GM12878 (cell line): ENCODE measurements at regions not wholly inside any gene's neighbourhood (a gene's known extent, or its start where the extent isn't known, plus 50 kb on each side); places are given as distances from the start of the nearest gene placed in this dataset.

ENCODE experiments used
- ATAC-seq: fragments of 200-7000 bp; cut with Tn5 transposase; 3 replicates; pipeline ENCODE4 v1.9.1; 2020; ENCODE audit warnings: mild to moderate bottlenecking, moderate library complexity
- BruUV-seq: library from RNA; stranded (reverse); fragments of 400-500 nt; replicated peaks from 2 replicates; lab custom pipeline; 2021; lab: Mats Ljungman, UMichigan
- CTCF ChIA-PET: fragments of 300-600 bp; sonication (Branson Sonifier 250); formaldehyde crosslinking; extraction: SDS; loops from one replicate; lab custom pipeline; 2021; ENCODE audit warnings: inconsistent platforms; lab: Yijun Ruan, JAX
- POLR2A ChIA-PET: fragments of 350-600 bp; formaldehyde crosslinking; extraction: SDS; loops from one replicate; lab custom pipeline; 2021; ENCODE audit warnings: inconsistent platforms; lab: Charles Lee
- RAD21 ChIA-PET: fragments of 300-600 bp; sonication (Branson Sonifier 250); formaldehyde crosslinking; loops from one replicate; lab custom pipeline; 2023; ENCODE audit warnings: antibody characterized with exemption; ENCODE audit not compliant: unreplicated experiment; lab: Charles Lee
- SMC1A ChIA-PET: fragments of 300-600 bp; sonication (Branson Sonifier 250); formaldehyde crosslinking; loops from one replicate; lab custom pipeline; 2023; ENCODE audit not compliant: unreplicated experiment, uncharacterized antibody; lab: Charles Lee
- DNase-seq: peaks from one replicate; pipeline ENCODE4 v3.0.0-alpha.2; 2011; ENCODE audit warnings: low read depth, low spot score
- FAIRE-seq: peaks from 3 replicates; lab custom pipeline; 2011; peaks lifted over from hg19 to GRCh38; lab: Jason Lieb, UNC
- H2AFZ ChIP-seq: 2 replicates; pipeline ENCODE4 v1.6.0; 2011; ENCODE audit warnings: low read depth, low read length, control low read depth; ENCODE audit not compliant: control insufficient read depth
- H3K27ac ChIP-seq: 2 replicates; pipeline ENCODE4 v1.5.1; 2011; ENCODE audit warnings: control low read depth; ENCODE audit not compliant: control insufficient read depth, insufficient read depth
- H3K27me3 ChIP-seq, 2 experiments: replicated peaks in 1 of 2; 2 replicates each; pipeline versions ENCODE4 v1.6.0 to v1.6.1; 2011; ENCODE audit warnings: low read length in 1 of 2; ENCODE audit not compliant: control insufficient read depth in 2 of 2, insufficient read depth in 2 of 2
- H3K36me3 ChIP-seq, 2 experiments: 2 replicates each; pipeline ENCODE4 v1.5.1; 2011; ENCODE audit warnings: low read length in 1 of 2; ENCODE audit not compliant: control insufficient read depth in 2 of 2, insufficient read depth in 2 of 2
- H3K4me1 ChIP-seq: 2 replicates; pipeline ENCODE4 v1.6.1; 2011; ENCODE audit warnings: mild to moderate bottlenecking, low read length, moderate library complexity, mixed read lengths; ENCODE audit not compliant: control insufficient read depth, insufficient read depth
- H3K4me2 ChIP-seq: 2 replicates; pipeline ENCODE4 v1.6.0; 2011; ENCODE audit warnings: control low read depth; ENCODE audit not compliant: control insufficient read depth, insufficient read depth
- H3K4me3 ChIP-seq: fragments of 200-600 bp; sonication (generic); 2 replicates; pipeline ENCODE4 v1.5.1; 2016
- H3K79me2 ChIP-seq: 2 replicates; pipeline ENCODE4 v1.6.0; 2011; ENCODE audit warnings: low read length; ENCODE audit not compliant: control insufficient read depth, insufficient read depth
- H3K9ac ChIP-seq: 2 replicates; pipeline ENCODE4 v1.8.0; 2011; ENCODE audit warnings: low read length, control low read depth, mixed read lengths; ENCODE audit not compliant: control insufficient read depth, insufficient read depth
- H3K9me3 ChIP-seq: replicated peaks from 3 replicates; pipeline ENCODE4 v1.5.1; 2011; ENCODE audit warnings: mild to moderate bottlenecking, low read length; ENCODE audit not compliant: control insufficient read depth, insufficient read depth
- H4K20me1 ChIP-seq: 2 replicates; pipeline ENCODE4 v1.6.0; 2011; ENCODE audit not compliant: control insufficient read depth, insufficient read depth
- CEBPB ChIP-seq, 2 experiments: fragments of 150-350 bp in 1 of 2; IDR thresholded peaks; 2 replicates each; pipeline ENCODE4 v1.6.1; 2012 to 2014; ENCODE audit warnings: low read depth in 2 of 2, low read length in 2 of 2, borderline replicate concordance in 1 of 2, inconsistent platforms in 1 of 2
- CHD1 ChIP-seq: IDR thresholded peaks from 2 replicates; pipeline ENCODE4 v1.6.1; 2012; ENCODE audit warnings: low read depth, low read length, improper control_type of control experiment
- CREB1 ChIP-seq: IDR thresholded peaks from 2 replicates; pipeline ENCODE4 v1.6.1; 2012; ENCODE audit warnings: low read depth, mild to moderate bottlenecking, inconsistent platforms
- ETV6 ChIP-seq, 2 experiments: fragments of 450-650 bp in 1 of 2; IDR thresholded peaks in 1 of 2; conservative IDR thresholded peaks in 1 of 2; 2 replicates each; pipeline ENCODE4 v1.6.1; 2014; ENCODE audit warnings: antibody characterized with exemption in 1 of 2, borderline replicate concordance in 1 of 2, low read depth in 1 of 2, mild to moderate bottlenecking in 1 of 2, moderate library complexity in 1 of 2
- HCFC1 ChIP-seq: fragments of 150-350 bp; IDR thresholded peaks from 2 replicates; pipeline ENCODE4 v1.6.1; 2014; ENCODE audit warnings: low read length
- HDGF ChIP-seq: fragments of 450-650 bp; IDR thresholded peaks from 2 replicates; pipeline ENCODE4 v1.6.1; 2016; ENCODE audit warnings: antibody characterized with exemption
- JUNB ChIP-seq: IDR thresholded peaks from 2 replicates; pipeline ENCODE4 v1.6.1; 2016; ENCODE audit warnings: antibody characterized with exemption, mild to moderate bottlenecking
- KAT2A ChIP-seq: conservative IDR thresholded peaks from 2 replicates; pipeline ENCODE4 v1.6.1; 2011; ENCODE audit warnings: low read depth, low read length; ENCODE audit not compliant: control insufficient read depth
- KLF5 ChIP-seq: fragments of 450-650 bp; IDR thresholded peaks from 2 replicates; pipeline ENCODE4 v1.6.1; 2014; ENCODE audit warnings: mild to moderate bottlenecking; ENCODE audit not compliant: partially characterized antibody
- MXI1 ChIP-seq: fragments of 150-350 bp; IDR thresholded peaks from 2 replicates; pipeline ENCODE4 v1.6.1; 2011; ENCODE audit warnings: low read depth, mild to moderate bottlenecking, inconsistent platforms, low read length, improper control_type of control experiment
- NR2F1 ChIP-seq: fragments of 450-650 bp; conservative IDR thresholded peaks from 2 replicates; pipeline ENCODE4 v1.6.1; 2017; ENCODE audit warnings: mild to moderate bottlenecking
- PML ChIP-seq: IDR thresholded peaks from 2 replicates; pipeline ENCODE4 v1.6.1; 2012; ENCODE audit warnings: low read length, inconsistent platforms
- RBBP5 ChIP-seq: fragments of 200-600 bp; sonication (generic); conservative IDR thresholded peaks from 2 replicates; pipeline ENCODE4 v1.6.1; 2016
- RELA ChIP-seq: fragments of 450-650 bp; IDR thresholded peaks from 2 replicates; pipeline ENCODE4 v1.8.0; 2014; ENCODE audit warnings: borderline replicate concordance; ENCODE audit not compliant: partially characterized antibody
- SMARCA5 ChIP-seq: fragments of 450-650 bp; IDR thresholded peaks from 2 replicates; pipeline ENCODE4 v1.6.1; 2017; ENCODE audit warnings: mild to moderate bottlenecking
- YBX1 ChIP-seq: fragments of 450-650 bp; IDR thresholded peaks from 2 replicates; pipeline ENCODE4 v1.6.1; 2016; ENCODE audit warnings: antibody characterized with exemption
- ZNF24 ChIP-seq: fragments of 450-650 bp; IDR thresholded peaks from 2 replicates; pipeline ENCODE4 v1.6.1; 2017; ENCODE audit warnings: antibody characterized with exemption, mild to moderate bottlenecking
- WGBS: methylation state at CpG from one replicate; pipeline ENCODE4 v1.1.6; 2016; ENCODE audit warnings: low lambda C conversion rate; ENCODE audit not compliant: insufficient replicate concordance, insufficient coverage; ENCODE audit errors: missing lambda C conversion rate; 5-methylcytosine and 5-hydroxymethylcytosine counted together
- in situ Hi-C: fragments of 300-500 bp; cut with MboI; formaldehyde crosslinking; loops from 9 replicates; pipeline ENCODE4 v1.14.3; 2018; ENCODE audit warnings: mixed read lengths
- intact Hi-C: fragments of 100-400 bp; cut with micrococcal nuclease; formaldehyde crosslinking; loops from one replicate; pipeline ENCODE4 v1.14.2; 2022; ENCODE audit not compliant: unreplicated experiment
- TF ChIP-seq, protein P1 (sequence below), 3 experiments: IDR thresholded peaks in 2 of 3; conservative IDR thresholded peaks in 1 of 3; 2 replicates each; pipeline ENCODE4 v1.5.1; 2011; ENCODE audit warnings: low read depth in 3 of 3, low read length in 3 of 3, mild to moderate bottlenecking in 3 of 3, control low read depth in 2 of 3, moderate library complexity in 2 of 3, inconsistent platforms in 1 of 3, mixed read lengths in 1 of 3; ENCODE audit not compliant: control insufficient read depth in 2 of 3, insufficient read depth in 1 of 3; ENCODE audit errors: extremely low read depth in 1 of 3

DNA sequence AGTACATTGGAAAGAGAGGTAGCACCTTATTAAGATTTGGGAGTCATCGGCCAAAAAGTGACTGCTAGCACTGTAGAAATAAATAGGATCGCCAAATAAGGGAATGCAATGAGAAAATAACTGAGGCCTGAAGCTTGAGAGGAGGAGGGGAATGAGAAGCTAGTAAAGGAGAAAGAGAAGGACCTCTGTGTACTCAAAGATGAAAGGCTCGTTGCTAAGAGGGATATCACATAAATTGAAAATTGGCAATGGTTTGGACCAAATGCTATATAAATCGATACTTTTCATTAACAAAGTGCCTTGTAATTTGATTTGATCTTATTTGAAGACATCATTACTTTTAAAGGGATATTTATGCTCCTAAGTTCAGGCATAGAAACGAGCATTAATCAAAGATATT, 796.3 kb downstream of the QKI start:
- in situ Hi-C loops (no loop called here), intact Hi-C loops (no loop called here)
- Histone ChIP-seq H3K27me3 (no peaks in the 10 kb centered on the region), H2AFZ (no peak overlapping the region), H3K9me3 (no peaks in the 10 kb centered on the region), H3K79me2 (no peaks in the 10 kb centered on the region), H3K4me1 (no peaks in the 10 kb centered on the region), H3K4me2 (no peak overlapping the region), H3K36me3 (no peaks in the 10 kb centered on the region), H3K9ac (no peak overlapping the region)
- 2% methylated on average over 5 of the region's 5 CpGs for WGBS
- BruUV-seq = no TSS peak
- no peak for DNase-seq
- ATAC-seq = no peak
- POLR2A ChIA-PET = no interaction called here
- no peak for FAIRE-seq
- TF ChIP-seq ZNF24 (no peak), RBBP5 (no peak), JUNB (no peak), CREB1 (no peak), CEBPB (IDR thresholded peaks at IDR 0.05; ENCODE audit: borderline replicate concordance in 1 of 2, low read depth in 2 of 2, low read length in 2 of 2) (no peak), SMARCA5 (no peak), RELA (no peak), ETV6 (conservative IDR thresholded peaks at IDR 0.05 in 1 of 2, IDR thresholded peaks at IDR 0.05 in 1 of 2; ENCODE audit: borderline replicate concordance in 1 of 2, low read depth in 1 of 2) (no peak), NR2F1 (no peak), PML (no peak), CHD1 (no peak), HDGF (no peak), KAT2A (no peak), HCFC1 (no peak), MXI1 (no peak), YBX1 (no peak), KLF5 (no peak)
- TF ChIP-seq, protein P1, sequence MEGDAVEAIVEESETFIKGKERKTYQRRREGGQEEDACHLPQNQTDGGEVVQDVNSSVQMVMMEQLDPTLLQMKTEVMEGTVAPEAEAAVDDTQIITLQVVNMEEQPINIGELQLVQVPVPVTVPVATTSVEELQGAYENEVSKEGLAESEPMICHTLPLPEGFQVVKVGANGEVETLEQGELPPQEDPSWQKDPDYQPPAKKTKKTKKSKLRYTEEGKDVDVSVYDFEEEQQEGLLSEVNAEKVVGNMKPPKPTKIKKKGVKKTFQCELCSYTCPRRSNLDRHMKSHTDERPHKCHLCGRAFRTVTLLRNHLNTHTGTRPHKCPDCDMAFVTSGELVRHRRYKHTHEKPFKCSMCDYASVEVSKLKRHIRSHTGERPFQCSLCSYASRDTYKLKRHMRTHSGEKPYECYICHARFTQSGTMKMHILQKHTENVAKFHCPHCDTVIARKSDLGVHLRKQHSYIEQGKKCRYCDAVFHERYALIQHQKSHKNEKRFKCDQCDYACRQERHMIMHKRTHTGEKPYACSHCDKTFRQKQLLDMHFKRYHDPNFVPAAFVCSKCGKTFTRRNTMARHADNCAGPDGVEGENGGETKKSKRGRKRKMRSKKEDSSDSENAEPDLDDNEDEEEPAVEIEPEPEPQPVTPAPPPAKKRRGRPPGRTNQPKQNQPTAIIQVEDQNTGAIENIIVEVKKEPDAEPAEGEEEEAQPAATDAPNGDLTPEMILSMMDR (IDR thresholded peaks at IDR 0.05 in 2 of 3, conservative IDR thresholded peaks at IDR 0.05 in 1 of 3; ENCODE audit: control insufficient read depth in 2 of 3, extremely low read depth in 1 of 3, insufficient read depth in 1 of 3, low read depth in 3 of 3, low read length in 3 of 3) = no peak
- TF ChIP-seq, all 136 proteins: peak for 0
- H4K20me1 ChIP-seq = no peaks in the 10 kb centered on the region
- CTCF ChIA-PET = interaction anchor here (1.2 to 1.4 kb wide), 2 partner anchors 14 to 68 kb away, joined by 3 to 4 read pairs; no protein-coding TSS in a partner anchor
- H3K27ac ChIP-seq = no peak overlapping the region
- SMC1A ChIA-PET = interaction anchor here (0.8 kb wide), 1 partner anchor 14 kb away, joined by 3 read pairs; no protein-coding TSS in a partner anchor
- RAD21 ChIA-PET = no interaction called here
- H3K4me3 ChIP-seq = no peak overlapping the region
